Stimulated activated CD4-positive, alpha-beta T cell treated with anti-CD3 and anti-CD28 coated beads, Interleukin-12 subunit alpha, Interleukin-12 subunit beta, amount 100 ng/mL, for 4 hours (primary cell): ENCODE measurements at regions not wholly inside any gene's neighbourhood (a gene's known extent, or its start where the extent isn't known, plus 50 kb on each side); places are given as distances from the start of the nearest gene placed in this dataset.

Experiments used
- DNase-seq: peaks from one replicate; pipeline ENCODE4 v3.0.0-alpha.2; 2020

DNA sequence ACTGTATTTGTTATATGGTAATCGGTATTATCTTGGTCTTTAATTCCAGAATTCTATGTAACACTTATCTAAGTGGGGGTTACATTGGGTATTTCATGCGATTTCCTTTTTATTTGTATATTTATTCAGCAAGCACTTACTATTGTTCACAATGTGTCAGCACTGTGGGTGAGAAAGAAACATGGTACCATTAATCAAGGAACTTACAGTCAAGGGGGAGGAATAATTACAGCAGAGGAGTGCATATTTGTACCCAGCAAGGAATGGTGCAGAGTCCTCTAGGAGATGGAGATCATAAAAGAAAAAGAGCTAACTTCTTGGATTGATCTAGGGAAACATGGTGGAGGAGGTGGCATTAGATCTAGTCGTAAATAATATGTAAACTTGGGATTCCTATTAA lies 117.0 kb upstream of the KCNJ16 start:
- no peak for DNase-seq

DNA sequence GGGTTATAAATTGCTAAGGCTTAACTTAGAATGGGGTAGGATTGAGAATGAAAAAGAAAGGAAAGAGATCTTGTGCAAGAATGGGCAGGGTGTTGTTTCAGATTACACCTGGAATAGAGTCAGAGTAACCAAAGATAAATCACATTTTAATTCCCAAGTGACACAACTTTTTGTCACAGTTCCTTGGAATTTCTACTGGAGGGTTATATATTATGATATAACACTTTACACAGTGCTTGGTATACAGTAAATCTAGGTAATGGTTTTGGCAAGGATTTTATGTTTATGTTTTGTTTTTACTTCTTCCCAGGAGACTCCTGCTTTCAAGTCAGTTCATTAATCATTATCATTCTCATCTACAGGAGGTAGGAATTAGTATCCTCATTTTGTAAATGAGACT lies 115.7 kb upstream of the KCNJ16 start:
- DNase-seq, result no peak

DNA sequence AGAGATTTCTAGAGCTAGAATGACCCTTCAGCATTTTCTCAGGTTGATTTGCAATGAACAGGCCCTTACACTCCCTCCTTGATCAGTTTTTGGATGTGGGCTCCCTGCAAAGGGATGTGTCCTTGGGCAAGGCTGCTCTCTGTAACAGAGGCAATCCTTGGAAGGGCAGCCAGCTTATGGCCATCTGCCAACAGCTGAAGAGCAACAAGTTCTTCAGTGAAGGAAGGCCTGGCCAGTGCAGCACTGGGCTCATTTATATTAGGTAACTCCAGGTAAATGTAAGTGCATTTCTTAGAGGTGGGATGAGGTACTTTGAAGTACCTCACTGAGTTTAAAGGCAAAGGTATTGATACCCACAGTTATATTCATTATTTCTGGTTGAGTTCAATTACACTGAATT lies 114.3 kb upstream of the KCNJ16 start:
- no peak for DNase-seq

DNA sequence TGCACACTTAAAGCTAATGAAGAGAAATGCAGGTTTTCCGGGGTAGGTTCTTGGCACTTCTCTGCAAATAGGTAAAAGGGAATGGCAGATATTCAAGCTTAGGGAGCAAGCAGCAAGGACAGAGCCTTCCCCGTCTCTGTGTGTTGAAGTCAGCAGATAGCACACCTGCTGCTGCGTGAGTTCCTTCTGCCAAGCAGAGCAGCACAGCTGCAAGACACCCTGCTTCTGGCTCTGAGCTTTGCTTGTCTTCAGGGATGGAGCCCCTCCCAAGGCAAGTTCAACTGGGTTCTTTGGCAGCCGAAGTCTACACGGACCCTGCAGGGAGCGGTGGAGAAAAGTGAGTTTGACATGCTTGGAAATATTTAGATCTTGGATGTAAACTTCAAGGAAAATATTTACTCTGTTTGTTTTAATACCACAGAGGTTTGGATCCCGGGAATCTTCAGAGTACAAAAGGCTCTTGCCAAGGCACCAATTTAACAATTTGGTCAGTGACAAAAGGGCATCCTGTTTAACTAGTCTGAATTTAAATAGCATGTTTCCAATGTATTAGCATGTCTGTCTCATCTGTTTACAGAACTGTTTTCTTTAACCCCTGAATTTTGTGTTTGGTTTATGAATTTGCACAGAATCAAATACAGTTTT lies 113.4 kb upstream of the KCNJ16 start:
- DNase-seq, result no peak

DNA sequence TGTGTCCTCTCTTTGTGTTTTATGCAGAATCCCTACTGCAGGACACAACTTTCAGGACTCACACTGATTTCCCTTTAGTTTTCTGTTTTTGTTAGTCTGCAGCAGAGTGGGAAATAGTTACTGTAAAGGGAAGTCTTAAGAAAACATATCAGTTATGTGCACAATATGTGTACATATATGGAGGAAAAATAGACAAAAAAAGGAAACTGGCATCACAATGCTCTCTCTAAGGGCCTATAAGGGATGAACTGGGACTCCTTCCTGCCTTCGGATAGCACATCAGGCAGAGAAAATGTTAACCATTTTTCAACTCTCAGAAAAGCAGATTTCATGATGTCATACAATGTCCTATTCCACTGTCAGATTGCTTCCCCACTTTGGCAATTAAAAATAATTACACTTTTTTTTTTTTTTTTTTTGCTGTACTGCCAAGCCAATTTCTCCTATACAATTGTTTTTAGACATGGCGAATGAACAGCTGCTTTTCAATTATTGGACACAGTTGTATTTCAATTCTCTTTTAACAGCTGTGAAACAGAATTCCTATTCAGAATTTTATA lies 112.5 kb upstream of the KCNJ16 start:
- DNase-seq, result no peak

DNA sequence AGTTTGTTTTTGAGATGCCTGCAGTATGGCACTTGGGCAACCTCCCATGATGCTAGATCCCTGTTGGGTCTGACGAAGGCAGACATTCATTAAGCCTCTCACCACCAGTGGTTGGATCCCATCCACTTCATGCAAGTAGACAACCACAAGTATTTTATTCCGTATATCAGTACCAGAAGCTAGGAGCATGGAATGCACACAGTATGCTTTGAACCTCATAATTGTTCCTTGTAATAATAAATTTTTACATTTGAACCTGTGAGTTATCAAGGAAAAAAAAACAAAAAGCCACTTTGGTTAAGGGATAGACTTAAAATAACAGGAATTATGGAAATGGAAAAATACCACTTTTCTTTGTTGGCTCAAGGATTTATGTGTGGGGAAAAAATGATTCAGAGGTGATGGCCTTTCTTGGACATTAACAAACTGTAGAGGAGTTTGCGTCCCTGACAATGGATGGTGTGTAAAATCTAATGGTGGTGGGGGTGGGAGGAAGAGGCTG lies 107.1 kb upstream of the KCNJ16 start:
- no peak for DNase-seq

DNA sequence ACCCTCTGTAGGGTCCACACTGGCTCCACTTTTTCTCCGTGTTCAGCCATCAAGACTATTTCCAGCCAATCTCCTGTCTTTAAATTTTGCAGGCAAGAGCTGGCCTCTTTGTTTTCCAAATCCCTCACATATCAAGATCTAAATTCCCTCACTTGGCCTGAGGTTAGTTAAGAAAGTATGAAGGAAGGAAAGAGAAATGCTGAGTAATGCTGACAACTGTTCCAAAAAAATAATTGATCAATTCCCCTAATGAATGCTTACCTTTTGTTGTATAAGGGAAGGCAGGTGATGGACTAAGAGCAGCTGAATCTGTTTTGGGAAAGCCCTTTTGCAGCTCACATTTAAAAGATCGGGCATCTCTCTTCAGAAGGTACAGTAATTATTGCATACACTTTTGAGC lies 105.1 kb upstream of the KCNJ16 start:
- DNase-seq, result no peak

DNA sequence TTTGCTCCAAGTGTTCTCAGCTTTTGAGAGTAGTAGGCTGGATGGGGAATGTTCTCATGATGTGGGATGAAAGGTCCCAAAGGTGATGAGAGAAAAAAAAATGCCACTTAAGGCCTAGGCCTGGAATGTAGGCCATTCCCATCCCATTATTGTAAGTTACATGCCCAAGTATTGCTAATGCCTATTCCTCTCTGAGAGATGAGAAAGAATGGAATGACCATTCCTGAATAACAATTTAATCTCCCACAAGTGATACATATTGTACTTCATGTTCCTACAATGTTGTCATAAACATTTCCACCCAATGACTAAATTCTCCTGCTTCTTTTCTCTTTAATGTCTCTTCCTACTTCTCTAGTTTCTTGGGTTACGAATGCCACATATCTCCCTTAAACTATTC lies 102.8 kb upstream of the KCNJ16 start:
- DNase-seq, result no peak

DNA sequence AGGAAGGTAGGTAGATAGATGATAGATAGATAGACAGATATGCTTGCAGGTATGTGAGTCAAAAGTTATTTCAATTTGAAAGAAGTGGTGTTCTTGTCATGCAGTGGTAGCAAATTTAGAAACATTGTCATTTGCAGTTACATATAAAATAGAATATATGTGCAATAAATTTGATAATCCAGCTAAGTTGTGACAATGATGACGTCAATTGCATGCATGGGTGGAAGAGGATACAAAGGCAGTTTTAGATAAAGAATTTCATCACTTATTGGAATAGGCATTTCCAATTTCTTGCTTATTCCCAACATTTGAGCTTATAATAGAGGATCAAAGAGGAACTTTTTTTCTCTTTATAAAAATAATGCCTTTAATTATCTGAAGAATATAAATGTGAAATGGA lies 99.2 kb upstream of the KCNJ16 start:
- DNase-seq, result no peak

DNA sequence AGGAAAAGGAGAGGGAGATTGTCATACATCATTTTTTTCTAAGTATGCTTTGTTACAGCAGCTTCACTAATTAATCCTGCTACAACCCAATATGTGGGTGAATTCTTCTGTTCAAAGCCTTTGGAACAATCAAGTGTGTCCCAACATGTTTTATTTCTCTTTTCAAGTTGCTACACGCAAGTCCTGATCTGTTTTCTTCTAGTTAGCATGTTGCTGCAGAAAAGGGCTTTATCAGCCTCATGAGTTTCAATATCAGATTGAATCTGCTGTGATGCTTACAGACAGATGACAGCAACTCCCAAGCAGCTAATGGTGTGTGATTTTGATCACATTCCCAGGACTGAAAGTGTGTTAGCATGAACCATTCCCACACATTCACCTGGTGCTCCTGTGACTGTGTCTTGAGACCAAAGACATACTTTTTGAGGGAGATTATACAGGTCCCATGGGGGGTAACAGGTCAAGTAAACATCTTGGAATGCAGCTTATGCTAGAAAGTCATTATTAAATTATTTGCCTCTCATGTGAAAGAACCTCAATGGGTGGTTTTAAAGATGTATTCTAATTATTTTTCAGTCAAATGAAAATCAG lies 96.9 kb upstream of the KCNJ16 start:
- no peak for DNase-seq

DNA sequence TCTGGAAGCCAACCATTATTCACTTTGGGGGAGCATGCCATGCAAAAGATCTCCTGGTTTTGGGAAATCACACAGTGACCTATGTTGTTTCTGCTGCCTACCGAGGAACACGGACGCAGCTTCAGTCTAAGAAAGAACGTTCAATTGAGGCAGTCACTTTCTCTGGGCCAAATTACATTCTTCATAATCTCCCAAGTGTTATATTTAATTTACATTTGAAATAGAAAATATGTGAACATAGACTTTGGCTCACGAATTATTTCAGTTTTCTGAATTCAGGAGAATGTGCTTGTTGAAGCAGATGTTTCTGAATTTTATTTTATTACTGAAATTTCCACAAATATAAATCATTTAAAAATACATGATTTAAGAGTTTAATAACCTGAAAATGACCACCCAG lies 93.6 kb upstream of the KCNJ16 start:
- no peak for DNase-seq

DNA sequence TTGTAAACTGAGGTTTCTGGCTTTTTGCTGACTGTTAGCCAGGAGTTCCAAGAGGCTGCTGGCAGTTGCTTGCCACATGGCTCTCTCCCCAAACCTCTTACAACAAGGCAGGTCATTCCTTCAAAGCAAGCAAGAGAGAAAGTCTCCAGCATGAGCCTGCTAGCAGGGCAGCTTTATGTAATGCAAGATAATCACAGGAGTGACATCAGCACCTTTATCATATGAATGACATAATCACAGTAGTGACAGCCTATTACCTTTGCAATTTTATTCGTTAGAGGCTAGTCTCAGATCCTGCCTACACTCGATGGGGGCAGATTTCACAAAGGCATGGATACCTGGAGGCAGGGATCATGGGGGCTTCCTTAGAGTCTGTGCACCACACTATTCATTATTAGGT lies 79.5 kb upstream of the KCNJ16 start:
- no peak for DNase-seq

DNA sequence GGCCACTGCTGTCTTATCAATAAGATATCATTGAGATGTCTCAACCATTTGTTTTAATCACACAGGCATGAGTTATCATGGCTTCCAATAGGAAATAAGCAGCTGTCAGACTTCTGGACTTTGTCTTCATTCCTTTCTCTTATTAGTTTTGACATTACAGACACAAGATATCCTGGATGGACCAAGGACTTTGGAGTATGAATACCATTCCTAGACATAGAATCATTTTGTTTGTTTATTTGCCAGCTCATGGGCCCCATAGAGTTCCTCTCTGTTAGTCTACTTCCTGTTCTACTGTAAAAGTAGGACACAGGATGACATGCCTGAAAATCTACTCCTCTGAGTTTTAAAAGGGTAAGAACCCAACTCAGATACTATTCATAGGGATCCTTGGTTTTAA lies 77.7 kb upstream of the KCNJ16 start:
- no peak for DNase-seq

DNA sequence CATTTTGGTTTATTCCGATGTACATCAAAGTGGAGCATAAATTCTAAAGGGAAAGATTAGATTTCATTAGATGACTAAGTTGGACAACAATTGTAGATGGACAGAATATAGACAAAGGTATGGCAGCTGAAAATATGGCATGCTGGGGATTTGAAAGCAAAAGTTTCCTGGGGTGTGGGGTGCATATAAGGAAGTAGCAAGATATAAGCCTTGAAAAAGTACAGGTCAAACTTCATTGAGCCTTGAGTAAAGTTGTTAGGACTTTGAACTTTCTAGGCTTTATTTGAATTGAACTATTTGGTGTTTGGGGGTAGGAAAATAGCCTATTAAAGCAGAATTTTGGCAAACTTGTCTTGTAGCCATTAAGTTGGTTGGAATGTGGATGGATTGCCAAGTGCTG lies 75.8 kb upstream of the KCNJ16 start:
- DNase-seq, result no peak

DNA sequence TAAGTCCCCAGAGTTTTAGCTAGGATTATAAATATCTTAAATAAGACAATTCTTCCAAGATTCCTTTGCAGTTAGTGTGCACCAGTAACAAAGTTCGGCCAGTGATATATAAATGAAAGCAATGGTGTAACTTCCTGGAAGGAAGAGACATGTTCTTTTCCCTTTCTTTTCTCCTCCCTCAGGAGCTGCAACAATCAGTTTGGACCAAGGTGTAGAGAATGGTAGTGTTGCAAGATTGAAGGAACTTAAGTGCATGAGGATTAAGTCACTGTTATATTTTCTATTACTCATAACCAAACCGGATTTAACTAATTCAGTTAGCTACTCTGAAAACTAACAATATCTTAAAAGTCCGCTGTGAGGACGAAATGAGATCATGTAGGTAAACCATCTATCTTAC lies 68.9 kb upstream of the KCNJ16 start:
- no peak for DNase-seq

DNA sequence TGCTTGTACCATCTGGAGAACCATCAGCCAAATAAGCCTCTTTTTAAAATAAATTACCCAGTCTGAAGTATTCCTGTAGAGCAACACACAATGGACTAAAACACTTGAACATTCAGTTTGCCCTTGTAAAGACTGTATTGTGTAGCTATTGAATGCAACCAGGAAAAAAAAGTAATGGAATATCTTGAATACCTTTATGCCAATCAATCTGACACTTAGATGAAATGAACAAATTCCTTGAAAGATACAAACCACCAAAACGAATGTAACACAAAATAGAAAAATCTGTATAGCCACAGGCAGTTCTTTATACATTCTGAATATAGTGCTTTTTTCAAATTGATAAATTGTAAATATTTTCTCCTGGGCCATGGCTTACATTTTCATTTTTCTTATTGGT lies 63.3 kb upstream of the KCNJ16 start:
- DNase-seq, result no peak

DNA sequence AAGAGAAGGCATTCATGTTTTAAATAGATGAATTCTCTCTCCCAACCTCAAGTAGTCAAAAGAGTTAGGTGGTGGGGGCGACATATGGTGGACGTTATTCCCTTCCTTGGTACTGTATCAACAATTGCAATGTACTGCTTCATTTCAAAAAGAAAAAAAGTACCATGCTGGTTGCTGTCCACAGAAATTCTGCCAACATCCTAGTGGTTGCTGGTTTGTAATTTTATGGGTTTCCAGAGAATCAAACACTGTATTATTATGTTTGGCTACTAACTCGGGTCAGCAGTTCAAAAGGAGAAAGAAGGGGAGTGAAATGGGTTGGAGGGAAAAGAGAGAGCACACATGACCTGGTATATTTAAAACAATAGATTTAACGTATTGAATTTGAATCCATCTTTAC lies 61.1 kb upstream of the KCNJ16 start:
- DNase-seq, result no peak

DNA sequence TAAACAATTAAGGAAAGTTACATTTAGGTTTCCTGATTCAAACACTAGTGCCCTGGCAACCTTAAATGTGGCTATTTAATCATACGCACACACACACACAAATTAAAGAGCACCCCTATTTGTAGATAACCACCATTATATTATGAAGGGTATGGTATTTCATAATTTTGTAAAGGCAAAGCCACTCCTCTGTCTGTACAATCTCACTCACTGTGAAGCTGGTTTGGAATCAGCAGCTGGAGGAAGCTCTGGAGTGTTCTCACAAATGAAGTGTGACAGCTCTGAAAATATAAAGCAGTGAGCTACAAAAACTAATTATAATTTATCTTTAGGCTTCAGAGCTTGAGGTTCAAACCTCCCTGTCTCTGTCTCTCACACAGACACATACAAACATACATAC lies 57.9 kb upstream of the KCNJ16 start:
- no peak for DNase-seq

DNA sequence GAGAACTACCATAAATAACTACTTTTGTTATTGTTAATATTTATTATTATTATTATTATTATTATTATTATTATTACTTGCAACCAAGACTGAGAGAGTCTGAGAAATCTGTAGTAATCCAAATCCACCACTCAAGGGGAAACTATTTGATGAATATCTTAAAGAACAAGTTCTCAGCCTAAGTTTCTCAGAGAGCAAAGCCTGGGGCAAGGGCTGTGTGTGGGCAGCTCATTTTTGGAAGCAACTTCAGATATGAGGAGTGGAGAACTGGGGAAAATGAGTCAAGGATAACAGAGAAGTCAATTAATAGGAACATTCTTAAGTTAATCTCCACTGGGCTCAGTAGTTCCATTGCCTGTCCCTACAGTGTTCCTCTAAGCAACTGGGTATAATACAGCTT lies 57.1 kb upstream of the KCNJ16 start:
- no peak for DNase-seq

DNA sequence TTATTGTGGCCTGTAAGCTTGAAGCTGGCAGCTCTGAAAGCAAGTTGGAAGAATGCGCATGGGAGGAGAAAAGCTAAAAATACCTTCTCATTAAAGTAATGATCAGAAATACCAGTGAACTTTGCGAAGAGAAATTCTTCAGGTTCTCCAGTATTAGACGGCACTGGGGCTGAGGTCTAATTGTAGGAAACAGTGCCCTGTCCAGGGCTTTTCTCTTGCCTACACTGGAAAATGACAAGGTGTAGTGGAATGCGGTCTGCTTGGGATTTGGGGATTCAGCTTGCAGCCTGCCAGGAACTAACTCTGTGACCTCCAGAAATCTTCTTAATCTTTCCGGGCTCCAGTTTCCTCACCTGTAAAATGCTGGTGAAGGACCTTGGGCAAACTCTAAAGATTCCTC lies 53.3 kb upstream of the KCNJ16 start:
- no peak for DNase-seq

DNA sequence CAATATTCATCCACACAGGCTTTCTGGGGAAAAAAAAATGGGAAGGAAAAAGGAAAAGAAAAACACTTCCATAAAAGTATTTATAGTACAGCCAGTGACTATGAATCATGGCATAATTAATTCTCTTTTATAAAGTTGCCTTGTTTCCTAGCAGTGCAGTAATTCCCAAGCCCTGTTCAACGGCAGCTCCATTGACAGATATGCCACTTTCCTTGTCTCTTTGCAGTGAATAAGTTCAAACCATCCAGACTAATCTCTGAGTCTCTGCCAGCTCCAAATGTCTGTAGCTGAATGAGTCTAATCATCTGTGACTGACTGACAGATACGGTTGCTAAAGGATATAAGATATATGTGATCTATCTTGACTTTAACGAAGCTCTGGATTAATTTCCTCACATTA lies 52.9 kb upstream of the KCNJ16 start:
- DNase-seq, result no peak

DNA sequence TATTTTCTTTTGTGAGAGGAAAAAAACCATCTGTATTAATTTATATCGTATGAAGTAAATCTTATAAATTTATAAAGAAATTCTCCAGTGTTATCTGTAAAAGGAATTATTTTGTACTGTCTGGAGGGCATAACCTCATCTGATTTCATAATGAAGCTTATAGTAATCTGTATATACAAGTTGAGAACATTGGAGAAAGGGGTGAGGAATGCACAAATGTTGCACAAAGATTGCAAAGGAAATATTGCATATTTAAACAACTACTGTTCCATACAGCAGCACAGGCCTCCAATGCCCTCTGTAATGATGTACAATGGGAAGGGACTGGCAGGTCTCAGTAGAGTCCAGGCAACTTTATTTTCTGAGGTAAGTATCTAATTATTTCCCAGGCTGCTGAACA lies 50.8 kb upstream of the KCNJ16 start:
- no peak for DNase-seq
